ENCODE measurements at regions not wholly inside any gene's neighbourhood (a gene's known extent, or its start where the extent isn't known, plus 50 kb on each side); places are given as distances from the start of the nearest gene placed in this dataset.

- no CpG with 5 or more reads among the region's 2 CpGs for WGBS (ENCODE audit: extremely low coverage, insufficient read length, low lambda C conversion rate)
- DNase-seq = no peak
Measured at GRCh38 chr4:19164334-19164733, 1087.4 kb upstream of the SLIT2 start.

More at GRCh38 chr4:19164334-19164733, 1087.4 kb upstream of the SLIT2 start:
- H4K20me1 ChIP-seq (ENCODE audit: control insufficient read depth, insufficient read depth, insufficient read length) = no peaks in the 10 kb centered on the region
- no peaks in the 10 kb centered on the region for H3K27me3 ChIP-seq (ENCODE audit: insufficient read depth, low read length)
- peaks cover 0 to 2% (median 0%) of the 10 kb centered on the region in 3 experiments; a peak in 3 of 7 replicates for H3K36me3 Mint-ChIP-seq (ENCODE audit: insufficient read depth in 1 of 3, low read depth in 3 of 3)
- H3K9ac ChIP-seq (ENCODE audit: extremely low read depth, insufficient read length, low read length) = no peak overlapping the region
- no peak overlapping the region for H2BK15ac ChIP-seq (ENCODE audit: low read depth, low read length)
- no peak overlapping the region for H2AFZ ChIP-seq (ENCODE audit: low read length)
- H3K14ac ChIP-seq (ENCODE audit: insufficient read depth, low read length) = no peak overlapping the region
- no peak overlapping the region for H4K8ac ChIP-seq (replicated peaks; ENCODE audit: insufficient read length, low read depth, low read length)
- no peak overlapping the region for H3T11ph ChIP-seq (ENCODE audit: low read length)
- H3K23me2 ChIP-seq (ENCODE audit: insufficient read length, low read depth, low read length, poor library complexity, severe bottlenecking) = no peaks in the 10 kb centered on the region
- TF ChIP-seq CTCF (conservative IDR thresholded peaks at IDR 0.05) = no peak
- H3K4me2 ChIP-seq (ENCODE audit: insufficient read depth, insufficient read length, low read length) = no peak overlapping the region
- no peak overlapping the region for H2BK120ac ChIP-seq (ENCODE audit: low read depth, low read length, poor library complexity, severe bottlenecking)
- H3K27ac Mint-ChIP-seq = no peak overlapping the region
- no peak overlapping the region for H3K18ac ChIP-seq (ENCODE audit: insufficient read length, low read depth, low read length)
- H3K79me2 ChIP-seq (ENCODE audit: insufficient read depth, low read length) = no peaks in the 10 kb centered on the region
- no peak overlapping the region for H3K4me3 Mint-ChIP-seq
- H3K4me1 Mint-ChIP-seq = 0 out of 4 replicates have a peak, but pooled peaks cover 0 to 2% of the 10 kb centered on the region in 2 experiments
- no peak overlapping the region for H2BK5ac ChIP-seq (ENCODE audit: insufficient read length, low read length)
- no peak overlapping the region for H3K56ac ChIP-seq (ENCODE audit: insufficient read length, low read depth, low read length)
- H3K9me3 Mint-ChIP-seq = peaks cover 2 to 3% of the 10 kb centered on the region in 2 experiments; a peak in 3 of 5 replicates
- H2AK5ac ChIP-seq (ENCODE audit: insufficient read length, low read length) = no peak overlapping the region
- H3K4me1 ChIP-seq (ENCODE audit: insufficient read depth, low read length) = no peaks in the 10 kb centered on the region
- no peaks in the 10 kb centered on the region for H3K9me3 ChIP-seq (ENCODE audit: control insufficient read depth, low read depth, low read length)
- no peak overlapping the region for H4K91ac ChIP-seq (ENCODE audit: insufficient read length, low read depth, low read length)
- H3K4ac ChIP-seq (ENCODE audit: low read depth, low read length) = no peak overlapping the region
- H3K79me1 ChIP-seq (ENCODE audit: insufficient read depth, low read depth, low read length, poor library complexity, severe bottlenecking) = no peaks in the 10 kb centered on the region
- H3K27me3 Mint-ChIP-seq (ENCODE audit: low read depth) = no peaks in the 10 kb centered on the region
- no peak overlapping the region for H2BK12ac ChIP-seq (ENCODE audit: insufficient read length, low read depth, low read length)
- no peak overlapping the region for H4K5ac ChIP-seq (ENCODE audit: insufficient read length, low read depth, low read length)
- no peak overlapping the region for H2BK20ac ChIP-seq (ENCODE audit: low read depth, low read length, poor library complexity, severe bottlenecking)
- H3K23ac ChIP-seq (ENCODE audit: insufficient read length, low read depth, low read length) = no peak overlapping the region
- H3K27ac ChIP-seq (ENCODE audit: insufficient read length, low read depth, low read length) = no peak overlapping the region
